Stimulated activated CD8-positive, alpha-beta memory T cell treated with anti-CD3 and anti-CD28 coated beads, Interleukin-4, amount 100 ng/mL, for 48 hours (primary cell): ENCODE measurements at regions not wholly inside any gene's neighbourhood (a gene's known extent, or its start where the extent isn't known, plus 50 kb on each side); places are given as distances from the start of the nearest gene placed in this dataset.

Source experiments
- DNase-seq: peaks from one replicate; pipeline ENCODE4 v3.0.0-alpha.2; 2020

- no peak for DNase-seq
Observed at GRCh38 chr7:1321411-1322239, 89.0 kb downstream of the UNCX start.

GRCh38 chr7:1322240-1323110 is 89.8 kb downstream of the UNCX start:
- no peak for DNase-seq

- DNase-seq: no peak
Observed at GRCh38 chr7:1323178-1324027, 90.7 kb downstream of the UNCX start.

- DNase-seq: no peak
Observed at GRCh38 chr7:1324028-1324900, 91.6 kb downstream of the UNCX start.

- no peak for DNase-seq
Observed at GRCh38 chr7:1325246-1325645, 92.6 kb downstream of the UNCX start.

GRCh38 chr7:1325646-1326510 is 93.2 kb downstream of the UNCX start:
- no peak for DNase-seq

- DNase-seq: no peak
Observed at GRCh38 chr7:1326511-1326785, 93.8 kb downstream of the UNCX start.

GRCh38 chr7:1329261-1329660 is 96.6 kb downstream of the UNCX start:
- DNase-seq: no peak

- no peak for DNase-seq
Observed at GRCh38 chr7:1329966-1330800, 97.5 kb downstream of the UNCX start.

GRCh38 chr7:1330801-1331425 is 98.2 kb downstream of the UNCX start:
- no peak for DNase-seq

- DNase-seq: no peak
Observed at GRCh38 chr7:1331561-1332467, 99.1 kb downstream of the UNCX start.

- no peak for DNase-seq
Observed at GRCh38 chr7:1336509-1336908, 103.8 kb downstream of the UNCX start.

GRCh38 chr7:1339611-1340010 is 106.9 kb downstream of the UNCX start:
- no peak for DNase-seq

GRCh38 chr7:1340031-1340430 is 107.4 kb downstream of the UNCX start:
- no peak for DNase-seq

GRCh38 chr7:1340461-1341360 is 108.0 kb downstream of the UNCX start:
- no peak for DNase-seq

GRCh38 chr7:1341361-1342089 is 108.9 kb downstream of the UNCX start:
- no peak for DNase-seq

- no peak for DNase-seq
Observed at GRCh38 chr7:1342090-1342640, 109.5 kb downstream of the UNCX start.
